Stromal cell of bone marrow (primary cell): ENCODE measurements at regions not wholly inside any gene's neighbourhood (a gene's known extent, or its start where the extent isn't known, plus 50 kb on each side); places are given as distances from the start of the nearest gene placed in this dataset.
"Not testable (repeated sequence)": the region's sequence is repeated elsewhere in the genome, so short reads cannot be mapped to it uniquely, and the experiment has no call there.

Source experiments
- DNase-seq: peaks from one replicate; pipeline ENCODE4 v3.0.0-alpha.2; 2012; ENCODE audit warnings: low read depth

DNA sequence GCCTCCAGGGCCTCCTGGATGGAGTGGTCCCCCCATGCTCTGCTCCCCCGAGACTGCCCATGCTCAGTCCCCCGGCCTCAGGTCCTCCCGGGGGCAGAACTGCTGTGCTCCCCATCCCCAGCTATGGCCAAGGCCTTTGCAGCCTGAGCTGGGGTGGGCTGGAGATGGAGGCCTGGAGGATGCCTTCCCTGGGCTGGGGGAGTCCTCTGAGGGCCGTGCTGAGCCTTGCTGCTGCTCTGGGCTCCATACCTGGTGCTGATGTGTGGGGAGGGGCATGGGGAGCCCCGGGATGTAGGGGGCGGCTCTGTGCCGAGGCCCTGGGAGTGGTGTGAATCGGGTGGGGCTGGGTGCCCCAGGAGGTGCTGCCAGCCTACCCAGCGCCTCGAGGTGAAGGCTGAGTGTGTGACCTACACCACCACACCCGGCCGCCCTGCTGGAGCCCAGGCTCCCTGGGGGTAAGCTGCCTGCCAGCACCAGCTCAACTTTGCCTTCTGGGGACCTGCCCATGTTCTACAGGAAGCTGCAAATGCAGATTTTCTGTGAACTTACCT lies 109.5 kb downstream of the UNCX start:
- no peak for DNase-seq

DNA sequence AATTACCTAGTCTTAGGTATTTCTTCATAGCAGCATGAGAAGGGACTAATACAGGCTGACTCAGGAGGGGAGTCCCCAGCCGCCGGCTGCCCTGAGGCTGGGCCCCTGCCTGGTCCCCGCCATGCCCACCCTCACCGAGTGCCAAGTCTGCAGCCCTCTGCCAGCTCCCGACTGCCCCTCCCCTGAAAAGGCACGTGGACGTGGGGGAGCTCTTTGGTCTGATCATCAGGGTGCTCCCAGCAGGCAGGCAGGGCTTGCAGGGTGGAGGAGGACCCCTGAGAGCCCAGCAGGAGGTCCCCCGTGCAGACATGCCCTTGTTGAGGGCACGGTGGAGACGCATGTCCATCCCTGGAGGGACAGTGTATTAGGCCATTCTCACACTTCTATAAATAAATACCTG lies 110.9 kb downstream of the UNCX start:
- no peak for DNase-seq

DNA sequence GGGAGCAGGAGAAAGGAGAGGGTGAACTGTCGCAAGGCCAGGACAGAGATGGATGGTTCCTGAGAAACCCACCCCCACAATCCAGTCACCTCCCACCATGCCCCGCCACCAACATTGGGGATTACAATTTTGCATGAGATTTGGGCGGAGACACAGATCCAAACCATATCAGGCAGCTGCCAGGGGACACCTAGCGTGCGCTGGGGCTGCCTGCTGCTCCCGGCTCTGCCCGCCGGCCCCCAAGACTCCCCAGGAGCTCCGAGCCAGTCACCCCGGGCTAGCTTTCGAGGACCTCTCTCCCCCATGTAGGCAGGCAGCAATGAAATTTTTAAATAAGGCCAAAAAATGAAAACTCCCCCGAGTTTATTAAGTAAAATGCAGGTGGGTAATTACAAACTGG lies 111.7 kb downstream of the UNCX start:
- no peak for DNase-seq

DNA sequence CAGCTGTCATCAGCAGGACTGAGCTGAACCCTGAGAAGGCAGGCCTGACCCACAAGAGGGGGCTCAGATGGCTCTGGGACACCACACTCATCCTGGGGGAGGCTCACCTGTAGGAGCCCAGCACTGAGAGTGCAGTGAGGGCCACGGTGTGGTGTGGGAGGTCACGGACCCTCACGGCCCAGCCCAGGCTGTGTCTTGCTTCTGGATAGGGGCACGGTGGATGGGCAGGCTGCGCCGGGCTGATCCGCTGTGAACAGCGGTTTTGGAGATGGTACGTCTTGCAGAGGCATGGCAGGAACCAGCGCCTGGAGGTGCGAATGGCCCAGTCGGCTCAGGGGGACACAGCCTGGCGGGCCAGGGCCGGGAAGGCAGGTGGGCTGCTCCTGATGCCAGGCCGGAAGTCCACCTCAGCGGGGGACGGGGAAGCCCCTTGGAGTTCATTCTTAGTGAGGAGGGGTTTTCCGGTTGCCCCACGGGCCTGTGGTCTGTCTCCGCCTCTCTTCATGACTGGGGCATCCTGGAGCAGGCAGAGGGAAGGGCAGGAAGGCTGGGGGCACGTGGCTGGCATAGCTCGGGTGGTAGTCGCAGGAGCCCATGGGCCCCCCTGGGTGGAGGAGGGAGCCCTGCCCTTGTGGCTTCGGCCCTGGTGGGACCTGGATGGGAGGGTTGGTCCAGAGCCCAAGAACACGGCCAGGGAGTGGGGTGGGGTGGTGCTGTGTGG lies 112.5 kb downstream of the UNCX start:
- no peak for DNase-seq

DNA sequence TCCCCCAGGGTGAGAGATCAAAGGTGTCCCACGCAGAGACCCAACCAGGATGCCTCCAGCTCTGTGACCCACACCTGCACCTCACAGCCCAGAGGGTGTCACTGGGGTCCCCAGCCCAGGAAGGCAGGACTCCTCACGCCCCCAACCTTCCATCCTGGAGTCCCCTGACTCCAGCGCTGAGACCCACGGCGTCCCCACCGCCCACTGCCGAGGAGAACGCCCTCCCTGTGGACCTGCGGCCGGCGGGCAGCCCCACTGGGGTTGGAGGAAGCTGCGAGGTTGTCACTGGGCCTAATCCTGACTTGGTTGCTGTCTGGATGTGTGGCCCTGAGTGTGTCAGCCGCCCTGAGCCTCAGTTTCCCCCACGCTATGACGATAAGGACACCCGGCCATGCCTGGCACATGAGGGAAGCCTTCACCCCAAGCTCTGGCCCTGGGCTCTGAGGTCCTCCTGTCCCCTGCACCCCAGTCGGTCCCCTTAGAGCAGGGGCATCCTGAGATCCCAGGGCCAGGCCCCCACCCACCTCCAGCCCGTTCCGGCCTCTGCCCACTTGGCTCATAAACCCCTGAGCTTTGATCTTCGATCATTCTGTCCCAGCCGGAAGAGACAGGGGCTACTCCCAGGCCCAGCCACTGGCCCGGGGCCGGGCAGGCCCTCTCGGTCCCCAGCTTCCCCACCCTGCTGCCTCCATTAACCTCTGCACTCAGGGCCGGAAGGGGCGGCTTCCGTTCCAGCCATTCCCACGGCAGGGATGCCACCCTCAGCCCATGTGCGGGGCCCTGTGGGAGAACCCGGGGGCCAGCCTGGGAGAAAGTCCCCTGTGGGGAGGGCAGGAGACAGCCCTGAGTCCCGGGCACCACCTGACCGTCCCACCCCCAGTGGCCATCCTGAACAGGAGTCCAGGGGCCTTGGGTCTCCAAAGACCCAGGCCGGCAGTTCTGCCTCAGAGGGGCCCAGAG lies 113.2 kb downstream of the MICALL2 start:
- DNase-seq: no peak

DNA sequence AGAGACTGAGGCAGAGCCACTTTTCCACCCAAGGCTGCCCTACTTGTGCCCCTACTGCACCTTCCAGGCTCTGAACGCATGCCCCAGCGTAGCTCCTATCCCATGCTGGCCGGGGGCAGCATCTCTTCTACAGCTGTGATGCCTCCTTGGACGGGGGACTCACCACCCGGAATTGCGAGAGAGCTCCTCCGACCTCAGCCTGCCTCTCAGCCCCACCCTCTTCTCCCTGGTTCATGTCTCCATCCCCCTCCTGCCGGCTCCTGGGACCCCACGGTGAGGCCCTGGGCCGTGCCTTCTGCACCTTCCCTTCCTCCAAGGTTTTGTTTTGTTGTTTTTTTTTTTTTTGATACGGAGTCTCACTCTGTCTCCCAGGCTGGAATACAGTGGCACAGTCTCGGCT lies 112.4 kb downstream of the MICALL2 start:
- DNase-seq: no peak

DNA sequence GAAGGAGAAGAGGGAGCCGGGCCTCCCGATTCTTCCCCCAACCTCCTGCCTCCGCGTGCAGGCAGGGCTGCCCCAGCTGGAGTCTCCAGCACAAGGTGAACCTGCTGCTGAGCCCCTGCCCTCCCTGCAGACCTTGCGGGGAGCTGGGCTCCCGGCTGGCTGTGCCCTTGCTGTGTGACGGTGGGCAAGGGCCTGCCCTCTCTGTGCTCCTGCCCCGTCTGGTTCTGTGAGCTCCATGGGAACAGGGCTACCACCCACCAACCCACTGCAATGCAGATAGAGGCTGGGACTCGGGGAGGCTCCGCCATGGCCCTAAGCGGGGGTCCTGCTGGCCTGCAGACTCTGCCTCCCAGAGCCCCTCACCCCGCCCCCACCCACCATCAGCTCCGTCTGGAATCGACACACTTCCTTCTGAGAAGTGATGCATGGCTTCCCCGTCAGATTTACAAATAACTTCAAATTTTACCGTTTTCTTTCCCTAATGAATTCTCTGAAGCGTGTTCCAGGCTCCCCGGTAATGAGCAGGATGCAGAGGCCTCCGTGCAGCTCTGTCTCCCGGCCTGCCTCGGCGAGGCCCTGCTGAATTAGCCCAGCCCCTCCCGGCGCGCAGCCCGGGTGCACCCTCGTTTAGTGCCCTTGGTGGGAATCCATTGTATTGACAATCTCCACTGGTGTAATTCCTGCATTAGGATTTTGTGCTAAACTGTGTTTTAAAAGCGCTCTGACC lies 111.0 kb downstream of the MICALL2 start:
- no peak for DNase-seq

DNA sequence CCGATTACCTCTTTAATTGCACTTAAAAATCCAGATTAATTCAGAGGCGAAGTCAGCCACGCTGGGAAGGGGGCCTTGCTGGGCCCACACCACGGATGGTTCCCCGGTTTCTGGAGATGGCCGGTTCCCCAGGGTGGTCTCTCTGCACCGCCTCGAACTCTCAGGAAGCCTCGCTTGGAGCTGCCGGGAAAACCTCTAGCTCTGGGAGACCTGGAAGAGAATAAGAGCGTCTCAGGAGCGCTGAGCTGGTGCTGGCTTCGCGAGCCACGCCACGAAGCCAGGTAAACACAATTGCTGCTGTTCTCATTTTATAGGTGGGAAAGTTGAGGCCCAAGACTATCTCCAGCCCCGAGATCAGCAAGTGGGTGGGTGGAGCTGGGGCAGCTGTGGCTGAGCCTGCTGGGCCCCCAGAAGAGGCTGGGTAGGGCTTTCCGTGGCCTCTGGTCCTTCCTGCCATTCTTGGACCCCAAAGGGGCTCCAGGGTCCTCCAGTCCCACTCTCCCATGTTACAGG lies 110.4 kb downstream of the MICALL2 start:
- DNase-seq: no peak

DNA sequence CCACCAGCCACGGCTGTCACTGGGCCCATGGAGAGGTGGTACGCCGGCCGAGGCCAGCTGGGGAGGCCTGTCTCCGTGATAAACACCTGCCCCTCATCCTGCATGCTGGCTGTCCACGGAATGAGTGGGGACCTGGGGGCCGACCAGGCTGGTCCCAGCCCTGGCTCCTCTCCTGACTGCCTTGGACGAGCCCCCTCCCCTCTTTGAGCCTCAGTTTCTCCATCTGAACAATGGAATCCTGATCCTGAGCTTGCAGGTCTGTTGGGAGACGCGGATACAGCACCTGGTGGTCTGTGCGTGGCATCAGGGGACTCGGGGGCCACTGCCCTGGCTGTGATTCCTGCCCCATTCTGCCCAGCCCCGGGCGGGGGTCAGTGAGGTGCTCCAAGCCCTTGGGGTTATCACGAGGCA lies 109.9 kb downstream of the MICALL2 start:
- DNase-seq: no peak

DNA sequence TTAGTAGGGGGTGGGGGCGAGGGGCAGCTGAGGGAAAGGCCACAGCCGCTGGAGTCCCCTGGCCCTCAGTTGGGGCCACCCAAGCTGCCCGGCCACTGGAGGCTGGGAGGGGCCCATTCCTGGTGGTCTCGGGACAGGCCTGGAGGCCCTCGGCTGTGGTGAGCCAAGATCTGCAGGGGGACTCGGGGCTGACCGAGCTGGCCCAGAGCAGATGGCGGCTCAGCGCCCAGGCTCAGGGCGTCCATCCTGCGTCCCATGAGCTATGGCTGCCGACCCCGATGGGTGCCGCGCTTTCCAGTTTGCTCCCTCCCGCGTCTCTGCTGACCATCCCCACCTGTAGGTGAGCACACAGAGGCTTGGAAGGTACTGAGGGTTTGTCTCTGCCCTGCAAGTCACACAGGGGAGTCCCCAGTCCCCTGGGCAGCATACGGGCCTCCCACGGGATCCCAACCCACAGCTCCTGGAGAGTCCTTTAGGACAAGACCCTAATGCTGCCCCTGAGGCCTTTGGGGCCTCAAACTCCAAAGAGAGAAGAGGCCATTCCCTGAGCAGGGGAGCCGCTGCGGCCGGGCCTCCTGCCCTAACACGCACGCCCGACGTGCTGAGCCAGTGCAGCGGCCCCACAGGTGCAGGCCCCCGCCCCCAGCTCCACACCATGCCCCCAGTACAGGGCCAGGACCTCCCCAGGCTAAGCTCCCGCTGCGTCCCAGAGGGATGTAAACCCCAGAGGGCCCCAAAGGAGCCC lies 107.2 kb downstream of the MICALL2 start:
- DNase-seq: no peak

DNA sequence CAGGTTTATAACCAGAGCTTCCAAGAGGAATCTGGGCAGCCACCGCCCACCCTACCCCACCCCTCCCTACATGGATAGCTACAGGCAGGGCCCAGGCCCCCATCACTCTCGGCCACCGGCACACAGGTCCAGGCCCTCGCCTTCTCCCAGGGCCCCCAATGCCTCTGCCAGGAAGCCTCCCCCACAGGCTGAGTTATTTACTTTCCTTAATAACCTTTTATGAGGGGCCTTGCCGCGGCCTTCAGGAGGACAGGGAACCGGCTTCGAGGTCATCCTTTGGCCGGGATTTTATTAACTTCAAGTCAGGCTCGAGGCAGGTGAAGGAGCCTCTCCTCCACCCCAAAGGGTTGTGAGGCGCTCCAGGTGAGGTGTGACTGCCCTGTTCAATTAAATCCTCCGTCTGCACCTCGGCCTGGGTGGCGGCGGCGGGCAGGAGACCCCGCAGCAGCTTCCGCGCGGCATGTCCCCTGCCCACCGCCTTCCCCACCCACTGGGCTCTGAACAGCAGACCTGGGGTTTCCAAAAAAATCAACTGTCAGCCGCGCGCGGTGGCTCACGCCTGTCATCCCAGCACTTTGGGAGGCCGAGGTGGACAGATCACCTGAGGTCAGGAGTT lies 106.5 kb downstream of the MICALL2 start:
- DNase-seq: no peak

DNA sequence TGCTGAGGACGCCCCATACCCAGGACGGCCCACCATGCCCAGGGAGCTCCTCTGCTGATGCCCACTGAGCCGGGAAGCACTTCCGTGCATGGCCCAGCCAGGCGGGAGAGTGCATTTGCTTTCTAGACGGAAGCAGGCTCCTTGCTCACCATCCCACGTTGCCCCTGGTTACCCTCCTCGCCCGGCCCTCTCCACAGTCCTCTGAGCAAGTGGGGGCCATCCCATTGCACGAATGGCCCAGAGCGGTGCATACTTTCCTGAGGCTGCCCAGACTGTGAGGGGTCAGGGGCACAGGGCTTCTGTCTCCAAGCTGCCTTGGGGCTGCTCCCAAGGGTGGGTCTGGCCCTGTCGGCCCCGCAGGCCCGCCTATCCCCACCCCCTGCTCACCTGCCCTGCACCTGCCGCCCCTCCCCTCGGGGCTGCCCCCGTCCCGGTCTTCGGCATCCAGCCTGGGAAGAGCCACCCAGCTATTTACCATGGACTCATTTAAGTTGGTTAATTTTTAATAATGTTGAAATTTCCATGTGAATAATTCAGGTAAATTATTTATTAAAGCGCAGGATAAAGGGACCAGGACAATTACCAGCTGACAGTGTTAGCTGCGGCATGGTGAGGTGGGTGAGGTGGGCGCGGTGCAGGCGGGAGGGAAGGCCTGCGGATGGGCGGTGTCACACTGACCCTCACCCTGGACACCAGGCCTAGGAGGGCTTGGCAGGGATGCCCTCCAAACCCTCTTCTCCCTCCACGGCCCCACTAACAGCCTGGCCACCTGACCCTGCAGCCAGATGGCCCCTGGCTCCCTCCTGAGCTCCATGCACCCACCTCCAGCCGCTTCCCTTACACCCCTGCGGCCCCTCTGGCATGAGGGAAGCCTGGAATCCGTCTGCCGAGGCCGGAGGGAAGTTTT lies 104.4 kb downstream of the MICALL2 start:
- DNase-seq: no peak

DNA sequence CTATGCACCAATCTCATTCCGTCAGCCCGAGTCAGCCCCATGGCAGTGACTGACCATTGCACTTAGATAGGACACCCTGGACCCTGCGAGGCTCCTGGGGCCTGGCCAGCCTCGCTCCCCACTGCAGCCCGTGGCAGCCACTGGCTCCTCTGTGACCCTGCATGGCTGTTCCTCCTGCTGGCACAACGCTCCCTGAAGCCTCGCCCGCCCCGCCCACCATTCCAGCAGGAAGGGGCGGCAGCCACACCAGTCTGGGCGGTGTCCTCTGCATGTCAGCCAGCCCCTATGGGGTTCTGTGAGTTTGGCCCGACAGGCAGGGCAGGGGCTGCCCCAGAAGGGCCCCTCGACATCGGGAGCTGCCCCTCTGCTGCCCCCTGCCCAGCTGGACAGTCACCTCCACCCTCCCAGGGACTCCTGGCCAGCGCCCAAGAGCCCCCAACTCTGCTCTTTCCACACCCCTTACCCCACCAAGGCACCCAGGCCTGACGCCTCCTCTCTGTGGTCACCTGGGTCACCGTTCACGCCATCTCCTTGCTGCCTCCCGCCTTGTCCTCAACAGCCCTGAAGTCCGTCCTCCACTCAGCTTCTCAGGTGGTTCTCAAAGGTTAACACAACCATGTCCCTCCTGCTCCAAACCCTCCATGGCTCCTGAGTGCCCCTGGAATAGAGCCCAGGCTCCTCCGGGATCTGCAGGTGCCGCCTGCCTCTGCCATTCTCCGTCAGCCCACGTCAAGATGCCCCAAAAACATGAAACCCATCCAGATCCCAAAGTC lies 103.5 kb downstream of the MICALL2 start:
- DNase-seq: no peak

DNA sequence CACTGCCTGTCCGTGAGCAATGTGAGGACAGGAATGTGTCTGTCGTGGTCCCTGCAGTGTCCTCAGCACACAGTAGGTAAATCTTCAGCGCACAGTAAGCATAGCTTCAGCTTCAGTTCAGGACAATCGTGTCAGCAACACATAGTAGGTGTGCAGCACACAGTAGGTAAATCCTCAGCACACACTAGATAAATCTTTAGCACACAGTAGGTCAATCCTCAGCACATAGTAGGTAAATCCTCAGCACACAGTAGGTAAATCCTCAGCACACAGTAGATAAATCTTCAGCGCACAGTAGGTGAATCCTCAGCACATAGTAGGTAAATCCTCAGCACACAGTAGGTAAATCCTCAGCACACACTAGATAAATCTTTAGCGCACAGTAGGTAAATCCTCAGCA lies 102.4 kb downstream of the MICALL2 start:
- not testable (repeated sequence) for DNase-seq

DNA sequence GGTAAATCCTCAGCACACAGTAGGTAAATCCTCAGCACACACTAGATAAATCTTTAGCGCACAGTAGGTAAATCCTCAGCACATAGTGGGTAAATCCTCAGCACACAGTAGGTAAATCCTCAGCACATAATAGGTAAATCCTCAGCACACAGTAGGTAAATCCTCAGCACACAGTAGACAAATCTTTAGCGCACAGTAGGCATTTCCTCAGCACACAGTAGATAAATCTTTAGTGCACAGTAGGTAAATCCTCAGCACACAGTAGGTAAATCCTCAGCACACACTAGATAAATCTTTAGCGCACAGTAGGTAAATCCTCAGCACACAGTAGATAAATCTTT lies 102.0 kb downstream of the MICALL2 start:
- DNase-seq: not testable (repeated sequence)

DNA sequence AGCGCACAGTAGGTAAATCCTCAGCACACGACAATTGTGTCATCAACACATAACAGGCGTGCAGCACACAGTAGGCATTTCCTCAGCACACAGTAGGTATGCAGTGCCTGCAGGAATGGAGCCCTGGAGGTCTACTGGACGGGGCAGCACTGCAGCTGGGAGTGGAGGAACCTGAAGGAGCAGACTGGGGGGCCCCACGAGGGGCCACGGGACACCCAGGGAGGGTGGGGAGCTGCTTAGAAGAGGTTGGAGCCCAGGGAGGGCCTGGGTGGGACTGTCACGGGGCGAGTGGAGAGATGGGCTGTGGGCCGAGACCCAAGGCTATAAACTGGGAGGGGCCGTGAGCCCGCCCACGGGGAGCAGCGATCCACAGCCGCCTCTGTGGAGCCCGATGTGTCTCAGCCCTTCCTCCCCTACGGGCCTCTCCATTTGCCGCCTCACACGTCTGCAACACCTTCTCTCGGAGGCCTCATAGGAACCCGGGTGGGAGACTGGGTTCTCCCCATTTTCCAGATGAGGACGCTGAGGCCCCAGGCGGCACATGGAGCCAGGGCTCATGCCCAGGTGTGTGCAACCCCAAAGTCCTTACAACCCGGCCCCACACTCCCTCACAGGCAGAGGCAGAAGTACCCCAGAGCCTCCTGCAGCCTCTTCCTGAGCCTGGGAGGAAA lies 101.5 kb downstream of the MICALL2 start:
- DNase-seq: no peak

DNA sequence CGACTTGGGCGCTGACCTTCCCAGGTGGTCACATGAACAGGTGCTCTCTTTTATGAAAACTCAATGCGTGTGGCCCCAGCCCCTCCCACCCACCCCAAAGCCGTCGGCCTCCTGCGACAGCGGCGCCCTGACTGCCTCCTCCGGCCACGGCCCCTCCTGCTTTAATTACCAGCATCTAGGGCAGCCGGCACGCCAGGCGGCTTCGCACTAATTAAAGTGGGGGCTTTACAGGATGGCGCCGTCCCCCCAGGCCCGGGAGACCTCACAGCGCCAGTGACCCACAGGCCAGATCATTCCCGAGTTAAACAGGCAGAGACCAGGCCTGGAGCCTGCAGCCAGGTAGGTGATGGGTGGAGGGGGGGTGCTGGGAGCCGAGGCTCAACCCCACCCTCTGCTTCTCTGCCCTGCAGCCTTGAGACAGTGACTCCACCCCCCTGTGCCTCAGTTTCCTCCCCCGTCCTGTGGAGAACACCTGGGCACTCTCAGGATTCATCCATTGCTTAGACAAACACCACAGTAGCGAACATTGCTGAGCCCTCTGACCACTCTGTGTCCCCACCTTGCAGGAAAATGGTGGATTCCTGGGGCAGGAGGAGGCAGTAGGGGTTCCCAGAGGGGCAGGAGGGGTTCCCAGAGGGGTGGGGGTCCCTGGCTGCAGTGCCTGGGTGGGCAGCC lies 100.8 kb downstream of the MICALL2 start:
- no peak for DNase-seq

DNA sequence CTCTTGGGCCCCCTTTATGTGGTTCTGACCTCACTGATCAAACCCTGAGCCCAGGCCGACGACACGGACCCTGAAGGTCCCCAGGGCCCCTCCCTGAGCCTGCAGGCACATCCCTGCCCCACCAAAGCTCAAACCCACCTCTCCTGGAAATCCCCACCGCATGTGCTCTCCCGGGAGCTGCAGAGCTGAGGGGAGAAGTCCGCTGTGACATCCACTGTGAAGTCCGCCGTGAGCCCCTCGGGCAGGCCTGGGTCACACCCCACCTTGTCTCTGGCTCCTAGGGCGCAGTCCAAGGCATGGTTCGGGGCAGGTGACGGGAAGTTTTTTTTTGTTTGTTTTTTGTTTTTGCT lies 100.2 kb downstream of the MICALL2 start:
- no peak for DNase-seq
